Kidney capillary endothelial cell (primary cell): ENCODE measurements at regions not wholly inside any gene's neighbourhood (a gene's known extent, or its start where the extent isn't known, plus 50 kb on each side); places are given as distances from the start of the nearest gene placed in this dataset.
"Not testable (repeated sequence)": the region's sequence is repeated elsewhere in the genome, so short reads cannot be mapped to it uniquely, and the experiment has no call there.

Experiments used
- DNase-seq: peaks from one replicate; pipeline ENCODE4 v3.0.0-alpha.2; 2018; ENCODE audit warnings: low spot score

- DNase-seq = no peak
Observed at GRCh38 chr7:138169441-138169851, 93.2 kb downstream of the AKR1D1 start.

- DNase-seq = no peak
Observed at GRCh38 chr7:138170298-138170697, 94.0 kb downstream of the AKR1D1 start.

DNA sequence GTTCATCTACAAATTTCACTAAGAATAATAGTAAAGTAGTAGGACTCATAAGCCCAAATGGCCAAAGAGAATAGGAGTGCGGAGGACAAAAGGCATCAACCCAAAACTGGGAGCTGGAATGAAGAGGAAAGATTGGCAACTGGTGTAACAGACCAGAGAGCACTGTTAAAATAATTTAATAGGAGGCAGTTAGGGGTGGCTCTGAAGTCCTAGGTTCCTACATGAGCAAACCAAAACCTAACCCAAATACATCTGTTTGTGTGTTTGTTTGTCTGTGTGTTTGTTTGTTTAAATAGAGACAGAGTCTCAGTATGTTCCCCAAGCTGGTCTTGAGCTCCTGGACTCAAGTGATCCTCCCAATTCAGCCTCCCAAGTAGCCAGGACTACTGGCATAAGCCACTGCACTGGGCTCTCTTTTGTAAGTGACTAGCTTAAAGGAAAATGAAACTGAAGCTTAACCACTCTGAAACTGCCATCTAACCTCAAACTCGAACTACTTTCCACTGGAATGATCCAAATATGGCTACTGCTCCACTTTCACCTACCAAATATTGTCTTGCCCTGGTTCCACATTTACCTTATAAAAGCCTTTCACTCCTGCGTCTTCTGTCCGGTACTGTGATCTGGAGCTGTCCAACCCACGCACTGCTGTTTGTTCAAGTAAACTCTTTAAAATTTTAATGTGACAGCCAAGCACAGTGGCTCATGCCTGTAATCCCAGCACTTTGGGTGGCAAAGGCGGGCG lies 94.9 kb downstream of the AKR1D1 start:
- no peak for DNase-seq

DNA sequence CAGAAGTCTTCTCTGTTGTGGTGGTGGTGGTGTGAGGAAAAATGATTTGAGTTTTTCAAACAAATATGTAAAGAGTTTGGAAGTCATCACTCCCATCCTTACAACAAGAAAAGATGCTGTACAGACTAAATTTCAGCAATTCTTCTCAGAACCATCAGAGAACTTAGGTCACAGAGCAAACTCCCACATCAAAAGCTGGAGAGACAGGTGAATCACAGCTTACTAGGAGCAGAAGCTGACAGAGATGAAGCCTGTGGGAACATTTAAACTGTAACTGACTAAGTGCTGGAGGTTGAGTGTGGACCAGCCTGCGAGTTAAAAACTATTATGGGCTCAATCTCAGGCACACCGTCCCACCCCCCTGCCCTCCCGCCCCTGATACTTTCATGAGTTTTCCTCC lies 97.3 kb downstream of the AKR1D1 start:
- DNase-seq = no peak

- DNase-seq = no peak
Observed at GRCh38 chr7:138176060-138176459, 99.8 kb downstream of the AKR1D1 start.

- DNase-seq = no peak
Observed at GRCh38 chr7:138184191-138184590, 107.9 kb downstream of the AKR1D1 start.

DNA sequence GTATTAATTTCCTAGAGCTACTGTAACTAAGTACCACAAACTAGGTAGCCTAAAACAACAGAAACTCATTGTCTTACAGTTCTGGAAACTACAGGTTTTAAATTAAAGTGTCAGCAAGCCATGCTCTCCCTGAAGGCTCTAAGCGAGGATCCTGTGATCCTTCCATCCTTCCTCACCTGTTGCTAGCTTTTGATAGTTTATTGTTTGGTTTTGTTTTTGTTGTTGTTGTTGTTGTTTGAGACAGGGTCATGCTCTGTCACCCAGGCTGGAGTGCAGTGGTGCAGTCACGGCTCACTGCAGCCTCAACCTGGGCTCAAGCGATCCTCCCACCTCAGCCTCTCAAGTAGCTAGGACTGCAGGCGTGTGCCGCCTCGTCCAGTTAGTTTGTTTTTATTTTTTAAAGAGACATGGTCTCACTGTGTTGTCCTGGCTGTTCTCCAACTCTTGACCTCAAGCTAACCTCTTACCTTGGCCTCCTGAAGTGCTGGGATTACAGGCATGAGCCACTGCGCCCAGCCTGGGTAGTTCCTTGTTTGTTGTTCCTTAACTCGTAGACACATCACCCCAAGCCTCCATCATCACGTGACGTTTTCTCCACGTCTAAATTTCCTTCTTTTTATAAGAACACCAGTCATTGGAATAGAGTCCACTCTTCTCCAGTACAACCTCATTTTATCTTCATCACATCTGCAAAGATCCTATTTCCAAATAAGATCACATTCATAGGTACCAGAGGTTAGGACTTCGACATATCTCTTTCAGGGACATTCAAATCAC lies 109.1 kb downstream of the AKR1D1 start:
- DNase-seq = no peak

- peak; percentile 92 for DNase-seq
Observed at GRCh38 chr7:138186951-138187351, 110.7 kb downstream of the AKR1D1 start.

- no peak for DNase-seq
Observed at GRCh38 chr7:138188290-138188858, 112.1 kb downstream of the AKR1D1 start.

GRCh38 chr7:138194567-138194966 lies 118.3 kb downstream of the AKR1D1 start:
- DNase-seq = no peak

- no peak for DNase-seq
Observed at GRCh38 chr7:138195151-138195571, 118.9 kb downstream of the AKR1D1 start.

DNA sequence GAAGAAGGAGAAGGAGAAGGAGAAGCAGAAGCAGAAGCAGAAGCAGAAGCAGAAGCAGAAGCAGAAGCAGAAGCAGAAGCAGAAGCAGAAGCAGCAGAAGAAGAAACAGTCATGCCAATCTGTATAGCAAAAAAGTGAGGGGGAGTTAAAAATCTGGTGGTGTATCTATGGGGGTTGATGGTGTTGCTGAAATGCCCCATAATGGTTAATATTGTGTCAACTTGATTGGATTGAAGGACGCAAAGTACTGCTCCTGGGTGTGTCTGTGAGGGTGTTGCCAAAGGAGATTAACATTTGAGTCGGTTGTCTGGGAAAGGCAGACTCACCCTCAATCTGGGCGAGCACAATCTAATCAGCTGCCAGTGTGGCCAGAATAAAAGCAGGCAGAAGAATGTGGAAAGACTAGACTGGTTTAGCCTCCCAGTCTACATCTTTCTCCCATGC lies 120.3 kb downstream of the AKR1D1 start:
- DNase-seq = not testable (repeated sequence)

- DNase-seq = no peak
Observed at GRCh38 chr7:138196971-138197896, 121.0 kb downstream of the AKR1D1 start.

DNA sequence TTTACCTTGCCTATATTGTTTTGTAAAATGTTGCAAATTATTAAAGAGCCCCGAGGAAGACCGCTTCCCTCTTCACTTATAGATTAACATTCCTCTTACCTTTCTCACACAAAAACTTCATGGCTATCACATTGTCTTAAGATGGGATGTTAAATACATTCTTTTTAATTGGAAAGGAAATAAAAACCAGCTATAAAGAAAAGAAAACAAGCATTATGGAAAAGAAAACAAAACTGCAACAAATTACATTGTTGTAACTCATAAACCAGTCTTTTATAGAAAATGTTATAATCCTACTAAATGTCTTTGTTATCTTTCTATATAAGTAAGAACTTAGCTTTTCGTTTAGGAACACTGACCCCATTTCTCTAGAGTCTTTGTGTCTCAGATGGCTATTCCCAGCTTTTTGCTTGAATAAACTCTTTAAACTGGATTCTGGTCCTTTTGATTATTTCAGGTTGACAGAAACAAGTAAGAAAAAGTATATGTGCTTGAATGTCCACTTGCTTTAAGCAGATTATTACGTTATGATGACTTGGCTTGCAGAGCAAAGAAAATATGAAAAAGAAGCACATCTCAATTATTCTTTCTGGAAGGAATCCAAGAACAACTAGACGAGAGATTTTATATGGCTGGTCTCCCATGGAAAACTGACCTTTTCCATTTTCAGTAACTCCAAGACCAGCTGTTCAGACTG lies 128.2 kb downstream of the AKR1D1 start:
- no peak for DNase-seq

DNA sequence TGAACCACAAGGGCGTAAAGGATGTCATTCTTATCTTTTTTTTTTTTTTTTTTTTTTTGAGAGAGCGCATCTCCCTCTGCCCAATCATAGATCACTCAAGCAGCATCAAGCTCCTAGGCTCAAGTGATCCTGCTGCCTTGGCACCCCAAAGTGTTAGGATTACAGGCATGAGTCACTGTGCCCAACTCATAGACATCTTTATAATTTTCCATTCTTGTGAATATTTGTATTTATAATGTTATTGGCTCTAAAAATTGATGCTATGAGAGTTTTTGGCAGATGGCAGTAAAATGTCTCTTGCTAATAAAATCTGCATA lies 128.7 kb downstream of the AKR1D1 start:
- DNase-seq = no peak

GRCh38 chr7:138205614-138206150 lies 129.4 kb downstream of the AKR1D1 start:
- DNase-seq = no peak

DNA sequence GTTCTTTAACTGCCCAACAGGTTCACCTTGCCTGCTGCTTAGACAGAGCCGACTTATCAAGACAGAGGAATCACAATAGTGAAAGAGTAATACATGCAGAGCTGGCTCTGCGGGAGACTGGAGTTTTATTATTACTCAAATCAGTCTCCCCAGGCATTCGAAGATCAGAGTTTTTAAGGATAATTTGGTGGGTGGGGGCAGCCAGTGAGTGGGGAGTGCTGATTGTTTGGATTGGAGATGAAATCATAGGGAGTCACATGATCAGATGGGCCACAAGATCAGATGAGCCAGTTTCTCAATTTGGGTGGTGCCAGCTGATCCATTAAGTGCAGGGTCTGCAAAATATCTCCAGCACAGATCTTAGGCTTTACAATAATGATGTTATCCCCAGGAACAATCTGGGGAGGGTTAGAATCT lies 131.3 kb downstream of the AKR1D1 start:
- no peak for DNase-seq

DNA sequence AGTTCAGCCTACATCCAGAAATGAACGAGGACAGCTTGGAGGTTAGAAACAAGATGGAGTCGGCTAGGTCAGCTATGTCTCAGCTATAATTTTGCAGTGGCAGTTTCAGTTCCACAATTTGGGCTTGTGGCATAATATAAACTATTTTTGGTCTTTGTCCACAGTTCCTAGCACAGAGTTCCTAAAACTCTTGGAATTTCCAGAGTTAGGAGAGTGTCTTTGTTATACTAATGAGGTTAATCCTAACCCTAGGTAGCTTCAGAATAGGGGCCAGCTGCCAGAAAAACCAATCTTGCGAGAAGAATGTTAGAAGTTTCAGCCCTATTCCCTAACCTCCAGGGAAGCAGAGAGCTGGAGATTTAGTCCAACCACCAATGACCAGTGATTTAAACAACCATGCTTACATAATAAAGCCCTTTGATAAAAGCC lies 131.9 kb downstream of the AKR1D1 start:
- DNase-seq = no peak

- no peak for DNase-seq
Observed at GRCh38 chr7:138208864-138209263, 132.6 kb downstream of the AKR1D1 start.

DNA sequence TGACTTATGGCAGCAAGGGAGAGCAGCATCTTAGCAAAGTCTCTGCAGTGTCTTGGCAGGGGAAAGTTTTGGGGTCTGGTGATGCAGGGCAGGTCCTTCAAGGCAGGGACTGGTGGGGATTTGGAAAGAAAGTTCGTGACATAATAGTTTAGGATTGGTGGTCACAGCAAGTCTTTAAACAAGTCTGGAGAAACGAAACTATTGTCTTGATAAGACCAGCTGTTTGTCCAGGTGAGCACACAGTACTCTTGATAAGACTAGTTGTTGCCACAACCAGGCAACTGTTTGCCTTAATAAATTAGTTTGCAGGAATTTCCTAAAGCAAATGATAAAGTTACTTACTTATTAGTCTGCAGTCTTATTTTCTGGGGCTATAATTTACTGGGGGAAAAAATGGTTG lies 136.1 kb downstream of the AKR1D1 start:
- DNase-seq = no peak

GRCh38 chr7:138214926-138215325 lies 138.7 kb downstream of the AKR1D1 start:
- DNase-seq = no peak
